ENCODE measurements at regions not wholly inside any gene's neighbourhood (a gene's known extent, or its start where the extent isn't known, plus 50 kb on each side); places are given as distances from the start of the nearest gene placed in this dataset.

DNA sequence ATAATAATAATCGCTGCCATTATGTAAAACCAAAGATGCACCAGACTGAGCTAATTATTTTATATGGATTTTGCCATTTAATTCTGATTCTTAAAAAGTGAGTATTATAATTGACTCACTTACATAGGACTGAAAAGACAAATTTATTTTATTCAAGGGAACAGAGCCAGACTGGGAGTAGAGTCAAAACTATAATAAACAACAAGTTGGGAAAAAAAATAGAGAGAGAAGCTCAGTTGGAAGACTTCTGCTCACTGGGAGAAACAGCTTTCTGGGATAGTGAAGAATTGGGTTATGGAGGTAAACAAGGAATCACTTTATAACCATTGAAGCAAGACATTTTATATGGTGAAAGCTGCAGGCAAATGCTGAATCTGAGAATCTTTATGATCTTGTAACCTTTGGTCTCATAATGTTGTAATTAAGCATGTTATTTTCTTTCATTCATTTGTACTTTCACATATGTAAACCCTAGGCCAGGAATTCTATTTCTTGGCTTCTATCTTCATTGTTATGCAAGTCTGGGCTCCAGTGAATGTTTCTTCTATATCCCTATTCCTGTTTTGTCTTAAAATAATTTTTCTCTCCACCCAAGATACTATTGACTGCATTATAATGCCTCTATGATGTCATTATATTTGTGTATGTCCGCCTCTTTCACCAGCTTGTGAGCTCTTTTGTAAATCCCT lies 725.3 kb upstream of the CCDC179 start:
- Histone ChIP-seq H3K36me3 (ENCODE audit: control insufficient read depth, insufficient read depth, low read length) (no peaks in the 10 kb centered on the region), H3K4me3 (ENCODE audit: low read depth, low read length) (no peak overlapping the region), H3K27me3 (ENCODE audit: control insufficient read depth, insufficient read depth, low read length) (no peaks in the 10 kb centered on the region)
- ChIA-PET CTCF (interaction anchor here (0.6 kb wide), 1 partner anchor 21 kb away, joined by 3 read pairs; no protein-coding TSS in a partner anchor), POLR2A (no interaction called here)
- TF ChIP-seq, protein P1, sequence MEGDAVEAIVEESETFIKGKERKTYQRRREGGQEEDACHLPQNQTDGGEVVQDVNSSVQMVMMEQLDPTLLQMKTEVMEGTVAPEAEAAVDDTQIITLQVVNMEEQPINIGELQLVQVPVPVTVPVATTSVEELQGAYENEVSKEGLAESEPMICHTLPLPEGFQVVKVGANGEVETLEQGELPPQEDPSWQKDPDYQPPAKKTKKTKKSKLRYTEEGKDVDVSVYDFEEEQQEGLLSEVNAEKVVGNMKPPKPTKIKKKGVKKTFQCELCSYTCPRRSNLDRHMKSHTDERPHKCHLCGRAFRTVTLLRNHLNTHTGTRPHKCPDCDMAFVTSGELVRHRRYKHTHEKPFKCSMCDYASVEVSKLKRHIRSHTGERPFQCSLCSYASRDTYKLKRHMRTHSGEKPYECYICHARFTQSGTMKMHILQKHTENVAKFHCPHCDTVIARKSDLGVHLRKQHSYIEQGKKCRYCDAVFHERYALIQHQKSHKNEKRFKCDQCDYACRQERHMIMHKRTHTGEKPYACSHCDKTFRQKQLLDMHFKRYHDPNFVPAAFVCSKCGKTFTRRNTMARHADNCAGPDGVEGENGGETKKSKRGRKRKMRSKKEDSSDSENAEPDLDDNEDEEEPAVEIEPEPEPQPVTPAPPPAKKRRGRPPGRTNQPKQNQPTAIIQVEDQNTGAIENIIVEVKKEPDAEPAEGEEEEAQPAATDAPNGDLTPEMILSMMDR (IDR thresholded peaks at IDR 0.05; ENCODE audit: insufficient read depth, low read depth, low read length), result no peak
- no peak for DNase-seq (ENCODE audit: low read depth)

DNA sequence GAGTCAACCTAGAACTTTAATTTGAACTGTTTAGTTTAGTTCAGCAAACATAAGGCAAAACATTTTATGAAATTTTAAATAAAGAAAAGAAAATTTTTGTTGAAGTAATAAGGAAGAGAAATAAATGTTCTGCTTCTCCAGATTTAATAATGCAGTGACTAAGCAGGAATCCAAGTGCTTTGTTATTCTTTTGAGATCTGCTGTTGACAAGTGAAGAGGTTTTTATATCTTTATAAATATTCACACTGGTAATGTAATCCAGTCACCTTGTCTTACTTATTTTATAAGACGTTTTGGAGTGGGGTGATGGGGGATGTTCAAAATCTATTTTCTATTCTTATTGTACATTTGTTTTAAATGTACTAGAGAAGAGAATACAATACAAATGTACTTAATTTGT lies 725.9 kb upstream of the CCDC179 start:
- Histone ChIP-seq H3K36me3 (ENCODE audit: control insufficient read depth, insufficient read depth, low read length) (no peaks in the 10 kb centered on the region), H3K4me3 (ENCODE audit: low read depth, low read length) (no peak overlapping the region), H3K27me3 (ENCODE audit: control insufficient read depth, insufficient read depth, low read length) (no peaks in the 10 kb centered on the region)
- TF ChIP-seq, protein P1 (IDR thresholded peaks at IDR 0.05; ENCODE audit: insufficient read depth, low read depth, low read length), result no peak
- DNase-seq (ENCODE audit: low read depth), result no peak
- ChIA-PET CTCF (interaction anchor here (0.6 kb wide), 1 partner anchor 21 kb away, joined by 3 read pairs; no protein-coding TSS in a partner anchor), POLR2A (no interaction called here)

- Histone ChIP-seq H3K27me3 (ENCODE audit: control insufficient read depth, insufficient read depth, low read length) (no peaks in the 10 kb centered on the region), H3K4me3 (ENCODE audit: low read depth, low read length) (no peak overlapping the region), H3K36me3 (ENCODE audit: control insufficient read depth, insufficient read depth, low read length) (no peaks in the 10 kb centered on the region)
- no peak for DNase-seq (ENCODE audit: low read depth)
- ChIA-PET POLR2A (no interaction called here), CTCF (no interaction called here)
- TF ChIP-seq, protein P1 (IDR thresholded peaks at IDR 0.05; ENCODE audit: insufficient read depth, low read depth, low read length), result no peak
Observed at GRCh38 chr11:23590596-23591308, 730.5 kb upstream of the CCDC179 start.

GRCh38 chr11:23594755-23595154 lies 734.5 kb upstream of the CCDC179 start:
- CTCF ChIA-PET, result no interaction called here

GRCh38 chr11:23604966-23605365 lies 744.7 kb upstream of the CCDC179 start:
- H3K4me3 ChIP-seq (ENCODE audit: low read depth, low read length), result no peak overlapping the region

More at GRCh38 chr11:23594755-23595154, 734.5 kb upstream of the CCDC179 start:
- POLR2A ChIA-PET, result no interaction called here
- Histone ChIP-seq H3K4me3 (ENCODE audit: low read depth, low read length) (no peak overlapping the region), H3K36me3 (ENCODE audit: control insufficient read depth, insufficient read depth, low read length) (no peaks in the 10 kb centered on the region), H3K27me3 (ENCODE audit: control insufficient read depth, insufficient read depth, low read length) (no peaks in the 10 kb centered on the region)
- TF ChIP-seq, protein P1 (IDR thresholded peaks at IDR 0.05; ENCODE audit: insufficient read depth, low read depth, low read length), result no peak
- no peak for DNase-seq (ENCODE audit: low read depth)

More at GRCh38 chr11:23604966-23605365, 744.7 kb upstream of the CCDC179 start:
- CTCF ChIA-PET, result interaction anchor here (0.6 kb wide), 1 partner anchor 446 kb away, joined by 3 read pairs; no protein-coding TSS in a partner anchor
- Histone ChIP-seq H3K36me3 (ENCODE audit: control insufficient read depth, insufficient read depth, low read length) (no peaks in the 10 kb centered on the region), H3K27me3 (ENCODE audit: control insufficient read depth, insufficient read depth, low read length) (no peaks in the 10 kb centered on the region)
- no peak for DNase-seq (ENCODE audit: low read depth)
- TF ChIP-seq, protein P1 (IDR thresholded peaks at IDR 0.05; ENCODE audit: insufficient read depth, low read depth, low read length), result no peak
- POLR2A ChIA-PET, result no interaction called here
